ENCODE measurements at regions not wholly inside any gene's neighbourhood (a gene's known extent, or its start where the extent isn't known, plus 50 kb on each side); places are given as distances from the start of the nearest gene placed in this dataset.
A peak's percentile ranks its signal among the peaks of the same experiment; 100 is the strongest.
"Not testable (repeated sequence)": the region's sequence is repeated elsewhere in the genome, so short reads cannot be mapped to it uniquely, and the experiment has no call there.

DNA sequence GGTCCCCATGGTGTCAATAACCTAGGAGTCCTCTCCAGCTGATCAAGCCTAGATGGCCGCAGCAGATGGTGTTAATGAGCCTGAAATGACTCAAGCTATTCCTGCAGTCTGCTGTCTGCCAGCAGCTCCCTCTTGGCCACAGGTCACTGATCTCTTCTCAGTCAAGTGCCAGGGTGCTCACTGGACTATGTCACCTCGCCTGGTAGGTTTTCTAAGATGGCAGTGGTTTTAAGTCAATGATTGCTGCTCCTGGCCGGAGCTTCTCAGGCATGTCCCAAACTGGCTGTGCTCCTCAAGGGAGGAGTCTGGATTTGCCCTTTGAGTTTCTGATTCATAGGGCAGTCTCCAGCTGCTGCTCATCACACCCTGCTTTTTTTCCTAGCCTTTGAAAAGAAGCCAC lies 58.6 kb upstream of the SHISA6 start:
- Histone ChIP-seq H3K4me1 (ENCODE audit: control insufficient read depth, insufficient read depth, low read length) (no peaks in the 10 kb centered on the region), H3K36me3 (ENCODE audit: control insufficient read depth, insufficient read depth, low read length) (no peaks in the 10 kb centered on the region), H3K27me3 (ENCODE audit: control insufficient read depth, insufficient read depth, low read length) (no peaks in the 10 kb centered on the region), H3K4me3 (ENCODE audit: low read depth, low read length) (no peak overlapping the region), H3K27ac (ENCODE audit: low read depth, low read length) (no peak overlapping the region), H3K9me3 (ENCODE audit: control insufficient read depth, insufficient read depth, low read length) (no peaks in the 10 kb centered on the region)
- peak in 1 of 6 donors; percentile 74 for DNase-seq (ENCODE audit: low read depth in 4 of 6, low spot score in 6 of 6)
- WGBS (ENCODE audit: insufficient coverage), result 67% methylated on average over 3 of the region's 3 CpGs

DNA sequence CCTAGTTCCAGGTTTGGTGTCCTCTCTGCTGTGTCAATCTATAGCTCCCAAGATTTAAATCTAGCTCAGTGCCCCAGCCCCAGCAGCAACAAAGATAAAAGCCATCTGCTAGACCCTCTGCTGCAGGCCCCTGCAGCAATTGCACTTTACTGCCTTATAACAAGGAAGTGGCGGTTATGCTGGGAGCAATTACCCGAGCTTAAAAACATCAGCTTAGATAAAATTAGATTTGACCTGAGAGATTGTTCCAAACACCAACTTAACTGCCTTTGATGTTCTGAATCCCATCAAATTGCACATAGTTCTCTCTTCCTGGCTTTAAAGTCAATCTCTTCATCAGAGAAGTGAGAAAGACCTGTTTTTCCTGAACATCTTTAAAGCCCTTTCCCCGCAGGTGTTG lies 62.4 kb upstream of the SHISA6 start:
- Histone ChIP-seq H3K27me3 (ENCODE audit: control insufficient read depth, insufficient read depth, low read length) (no peaks in the 10 kb centered on the region), H3K9me3 (ENCODE audit: control insufficient read depth, insufficient read depth, low read length) (no peaks in the 10 kb centered on the region), H3K27ac (ENCODE audit: low read depth, low read length) (no peak overlapping the region), H3K36me3 (ENCODE audit: control insufficient read depth, insufficient read depth, low read length) (no peaks in the 10 kb centered on the region), H3K4me3 (ENCODE audit: low read depth, low read length) (no peak overlapping the region), H3K4me1 (ENCODE audit: control insufficient read depth, insufficient read depth, low read length) (no peaks in the 10 kb centered on the region)
- DNase-seq (ENCODE audit: low read depth in 4 of 6, low spot score in 6 of 6), result peak in 1 of 6 donors; percentile 68
- 50% methylated on average over 1 of the region's 3 CpGs for WGBS (ENCODE audit: insufficient coverage)

DNA sequence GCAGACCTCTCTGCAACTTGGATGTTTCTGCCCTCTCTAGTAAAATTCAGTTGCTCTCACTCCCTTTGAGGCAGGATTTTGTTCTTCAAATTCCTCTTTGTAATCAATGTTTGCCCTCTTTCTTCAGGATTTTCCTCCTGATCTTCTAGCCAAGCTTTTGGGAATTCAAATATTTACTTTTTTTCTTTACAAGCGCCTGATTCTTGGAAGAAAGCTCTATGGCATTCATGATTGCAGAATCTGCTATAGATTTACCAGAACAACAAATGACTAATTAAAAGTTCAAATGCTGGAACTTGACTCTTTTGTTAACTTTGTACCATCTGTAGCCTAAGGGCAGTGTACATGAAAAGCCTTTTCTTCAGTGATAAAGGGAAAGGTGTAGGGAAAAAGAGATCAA lies 63.7 kb upstream of the SHISA6 start:
- Histone ChIP-seq H3K27me3 (ENCODE audit: control insufficient read depth, insufficient read depth, low read length) (no peaks in the 10 kb centered on the region), H3K27ac (ENCODE audit: low read depth, low read length) (no peak overlapping the region), H3K9me3 (ENCODE audit: control insufficient read depth, insufficient read depth, low read length) (no peaks in the 10 kb centered on the region), H3K36me3 (ENCODE audit: control insufficient read depth, insufficient read depth, low read length) (no peaks in the 10 kb centered on the region), H3K4me1 (ENCODE audit: control insufficient read depth, insufficient read depth, low read length) (no peaks in the 10 kb centered on the region), H3K4me3 (ENCODE audit: low read depth, low read length) (no peak overlapping the region)
- no CpG with 5 or more reads among the region's 1 CpG for WGBS (ENCODE audit: insufficient coverage)
- no peak for DNase-seq (ENCODE audit: low read depth in 4 of 6, low spot score in 6 of 6)

DNA sequence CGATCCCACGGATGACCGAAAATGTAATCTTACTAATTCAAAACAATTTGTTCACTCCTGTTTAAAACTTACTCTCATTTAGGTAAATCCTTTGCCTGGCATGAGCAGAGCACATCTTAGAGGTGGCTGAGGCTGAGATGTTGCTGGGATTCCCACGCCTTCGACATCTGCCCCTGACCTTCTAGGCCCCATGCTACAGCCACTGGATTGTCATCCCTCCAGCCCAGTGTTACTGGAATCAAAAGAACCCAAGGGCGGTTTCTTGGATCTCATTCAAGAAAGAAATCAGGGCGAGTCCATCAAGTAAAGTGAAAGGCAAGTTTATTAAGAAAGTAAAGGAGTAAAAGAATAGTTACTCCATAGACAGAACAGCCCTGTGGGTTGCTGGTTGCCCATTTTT lies 64.5 kb upstream of the SHISA6 start:
- Histone ChIP-seq H3K36me3 (ENCODE audit: control insufficient read depth, insufficient read depth, low read length) (no peaks in the 10 kb centered on the region), H3K27ac (ENCODE audit: low read depth, low read length) (no peak overlapping the region), H3K27me3 (ENCODE audit: control insufficient read depth, insufficient read depth, low read length) (no peaks in the 10 kb centered on the region), H3K4me1 (ENCODE audit: control insufficient read depth, insufficient read depth, low read length) (no peaks in the 10 kb centered on the region), H3K9me3 (ENCODE audit: control insufficient read depth, insufficient read depth, low read length) (no peaks in the 10 kb centered on the region), H3K4me3 (ENCODE audit: low read depth, low read length) (no peak overlapping the region)
- 40% methylated on average over 1 of the region's 7 CpGs for WGBS (ENCODE audit: insufficient coverage)
- no peak for DNase-seq (ENCODE audit: low read depth in 4 of 6, low spot score in 6 of 6)

DNA sequence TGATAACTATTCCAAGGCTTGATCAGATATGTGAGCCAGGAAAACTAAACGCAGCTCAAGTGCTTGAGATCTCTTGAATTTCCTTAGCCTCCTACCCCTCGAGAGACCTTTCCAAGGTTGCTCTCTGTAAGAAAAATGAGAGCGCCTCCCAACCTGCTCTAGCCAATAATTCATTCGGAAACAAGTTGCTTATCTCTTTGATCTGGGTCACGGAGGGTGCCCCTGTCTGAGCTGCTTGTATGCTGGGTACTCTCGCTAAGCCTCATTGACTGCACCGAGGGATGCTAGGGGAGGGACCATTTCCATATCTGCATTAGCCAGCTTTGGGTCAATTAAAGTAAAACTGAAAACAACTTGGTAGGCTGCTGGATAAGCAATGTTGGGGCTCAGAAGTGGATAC lies 70.1 kb upstream of the SHISA6 start:
- peak in 1 of 6 donors; percentile 33 for DNase-seq (ENCODE audit: low read depth in 4 of 6, low spot score in 6 of 6)
- Histone ChIP-seq H3K27ac (ENCODE audit: low read depth, low read length) (no peak overlapping the region), H3K4me1 (ENCODE audit: control insufficient read depth, insufficient read depth, low read length) (no peaks in the 10 kb centered on the region), H3K9me3 (ENCODE audit: control insufficient read depth, insufficient read depth, low read length) (peaks cover 2% of the 10 kb centered on the region), H3K4me3 (ENCODE audit: low read depth, low read length) (no peak overlapping the region), H3K36me3 (ENCODE audit: control insufficient read depth, insufficient read depth, low read length) (no peaks in the 10 kb centered on the region), H3K27me3 (ENCODE audit: control insufficient read depth, insufficient read depth, low read length) (no peaks in the 10 kb centered on the region)
- WGBS (ENCODE audit: insufficient coverage), result 70% methylated on average over 7 of the region's 7 CpGs

DNA sequence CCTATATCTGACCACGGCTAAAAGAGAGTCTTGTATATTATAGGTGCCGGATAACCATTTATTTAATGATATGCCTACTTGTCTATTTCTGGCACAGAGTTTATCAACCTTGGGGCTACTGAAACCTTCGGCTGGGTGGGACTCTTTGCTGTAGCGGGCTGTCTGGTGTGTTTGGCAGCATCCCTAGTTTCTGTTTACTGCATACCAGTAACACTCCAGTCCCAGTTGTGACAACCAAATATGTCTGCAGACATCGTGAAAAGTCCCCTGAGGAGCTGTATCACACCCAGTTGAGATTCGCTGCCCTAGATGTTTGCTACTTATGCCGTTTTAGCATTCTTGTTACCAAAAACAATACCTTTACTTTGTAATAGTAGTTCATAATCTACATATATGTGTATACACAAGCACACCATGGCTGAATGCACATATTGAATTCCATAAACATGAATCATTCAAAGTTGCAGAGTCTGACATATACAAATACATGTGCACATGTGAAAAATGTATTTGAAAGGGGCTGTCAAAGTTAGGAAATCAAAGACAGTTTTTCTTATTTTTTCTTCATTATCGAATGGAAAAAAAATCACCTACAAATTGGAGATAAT lies 89.1 kb upstream of the SHISA6 start:
- DNase-seq (ENCODE audit: low read depth in 4 of 6, low spot score in 6 of 6), result peak in 1 of 6 donors; percentile 20
- Histone ChIP-seq H3K4me3 (ENCODE audit: low read depth, low read length) (no peak overlapping the region), H3K4me1 (ENCODE audit: control insufficient read depth, insufficient read depth, low read length) (no peaks in the 10 kb centered on the region), H3K36me3 (ENCODE audit: control insufficient read depth, insufficient read depth, low read length) (no peaks in the 10 kb centered on the region), H3K9me3 (ENCODE audit: control insufficient read depth, insufficient read depth, low read length) (no peaks in the 10 kb centered on the region), H3K27me3 (ENCODE audit: control insufficient read depth, insufficient read depth, low read length) (no peaks in the 10 kb centered on the region), H3K27ac (ENCODE audit: low read depth, low read length) (no peak overlapping the region)
- WGBS (ENCODE audit: insufficient coverage), result 100% methylated on average over 1 of the region's 8 CpGs

DNA sequence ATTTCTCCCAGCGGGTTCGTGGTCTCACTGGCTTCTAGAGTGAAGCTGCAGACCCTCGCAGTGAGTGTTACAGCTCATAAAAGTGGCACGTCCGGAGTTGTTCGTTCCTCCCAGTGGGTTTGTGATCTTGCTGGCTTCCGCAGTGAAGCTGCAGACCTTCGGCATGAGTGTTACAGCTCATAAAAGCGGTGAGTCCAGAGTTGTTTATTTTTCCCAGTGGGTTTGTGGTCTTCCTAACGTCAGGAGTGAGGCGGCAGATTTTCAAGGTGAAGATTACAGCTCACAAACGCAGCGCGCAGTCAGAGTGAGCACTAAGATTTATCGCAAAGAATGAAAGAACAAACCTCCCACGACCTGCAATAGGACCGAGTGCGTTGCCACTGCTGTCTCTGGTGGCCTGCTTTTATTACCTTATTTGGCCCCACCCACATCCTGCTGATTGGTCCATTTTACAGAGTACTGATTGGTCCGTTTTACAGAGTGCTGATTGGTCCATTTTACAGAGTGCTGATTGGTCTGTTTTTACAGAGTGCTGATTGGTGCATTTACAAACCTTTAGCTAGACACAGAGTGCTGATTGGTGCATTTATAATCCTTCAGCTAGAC lies 90.0 kb upstream of the SHISA6 start:
- H3K36me3 ChIP-seq (ENCODE audit: control insufficient read depth, insufficient read depth, low read length); H3K4me1 ChIP-seq (ENCODE audit: control insufficient read depth, insufficient read depth, low read length); H3K27me3 ChIP-seq (ENCODE audit: control insufficient read depth, insufficient read depth, low read length); H3K9me3 ChIP-seq (ENCODE audit: control insufficient read depth, insufficient read depth, low read length); H3K27ac ChIP-seq (ENCODE audit: low read depth, low read length); H3K4me3 ChIP-seq (ENCODE audit: low read depth, low read length); DNase-seq (ENCODE audit: low read depth in 4 of 6, low spot score in 6 of 6): not testable (repeated sequence)
- 94% methylated on average over 18 of the region's 19 CpGs for WGBS (ENCODE audit: insufficient coverage)

DNA sequence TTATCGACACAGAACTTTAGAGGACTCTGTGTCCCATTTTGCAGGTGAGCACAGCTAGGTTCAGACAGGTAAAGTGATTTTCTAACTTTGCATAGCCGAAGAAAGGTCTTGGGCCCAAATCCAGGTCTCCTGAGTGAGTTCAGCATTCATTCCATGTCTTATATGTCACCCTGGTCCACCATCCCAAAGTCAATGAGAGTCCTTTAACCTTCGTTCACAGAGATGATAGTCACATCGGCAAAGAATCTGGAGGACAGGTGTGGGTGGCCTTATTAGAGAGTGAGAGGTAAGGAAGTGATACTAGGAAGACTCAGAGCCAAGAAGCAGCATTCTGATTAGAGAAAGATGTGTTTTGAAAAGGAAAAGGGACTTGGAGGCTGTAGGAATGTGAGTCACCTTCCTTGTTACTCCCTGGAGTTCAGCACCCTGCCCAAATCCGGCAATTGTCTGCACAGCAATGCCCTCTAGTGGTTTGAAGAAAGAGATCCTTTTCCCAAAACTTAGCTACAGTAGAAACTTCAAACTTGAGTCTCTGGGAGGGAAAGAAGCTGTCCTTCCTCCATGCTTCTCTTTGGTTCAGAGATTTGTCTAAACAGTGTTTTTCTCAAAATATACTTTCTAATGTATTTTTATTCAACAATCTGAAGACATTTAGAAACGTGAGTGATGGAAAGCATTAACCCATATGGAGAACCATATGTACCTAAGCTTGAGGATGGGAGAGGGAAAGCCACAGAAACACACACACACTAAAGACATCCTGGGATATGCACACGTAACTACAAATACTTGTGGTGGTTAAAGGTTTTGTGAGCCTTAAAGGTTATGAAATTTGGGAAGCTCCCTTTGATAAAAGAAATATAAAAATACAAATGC lies 96.4 kb upstream of the SHISA6 start:
- WGBS (ENCODE audit: insufficient coverage), result 100% methylated on average over 2 of the region's 7 CpGs
- H3K4me3 ChIP-seq (ENCODE audit: low read depth, low read length), result no peak overlapping the region
- H3K27me3 ChIP-seq (ENCODE audit: control insufficient read depth, insufficient read depth, low read length), result no peaks in the 10 kb centered on the region
- no peaks in the 10 kb centered on the region for H3K36me3 ChIP-seq (ENCODE audit: control insufficient read depth, insufficient read depth, low read length)
- DNase-seq (ENCODE audit: low read depth in 4 of 6, low spot score in 6 of 6), result peak in 2 of 6 donors; percentile 82 to 89
- no peaks in the 10 kb centered on the region for H3K9me3 ChIP-seq (ENCODE audit: control insufficient read depth, insufficient read depth, low read length)
- no peak overlapping the region for H3K27ac ChIP-seq (ENCODE audit: low read depth, low read length)
- H3K4me1 ChIP-seq (ENCODE audit: control insufficient read depth, insufficient read depth, low read length), result no peaks in the 10 kb centered on the region

DNA sequence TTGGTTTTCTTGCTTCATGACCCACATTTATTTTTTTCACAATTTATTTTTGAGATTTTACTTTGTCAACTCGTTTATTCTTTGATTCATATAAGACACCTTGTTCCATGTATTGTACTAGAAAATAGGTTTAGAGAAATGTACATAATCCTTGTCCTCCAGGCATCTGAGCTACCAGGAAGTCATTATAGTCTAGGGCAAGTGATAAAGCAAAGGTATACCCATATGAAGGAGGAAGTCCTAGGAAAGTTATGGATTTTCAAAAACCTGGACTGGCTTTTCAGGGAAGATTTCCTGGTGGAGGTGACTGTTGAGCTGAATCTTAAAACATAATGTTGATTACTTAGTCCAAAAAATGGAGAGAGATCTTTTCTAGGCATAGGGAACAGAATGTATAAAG lies 98.8 kb upstream of the SHISA6 start:
- Histone ChIP-seq H3K36me3 (ENCODE audit: control insufficient read depth, insufficient read depth, low read length) (no peaks in the 10 kb centered on the region), H3K4me3 (ENCODE audit: low read depth, low read length) (no peak overlapping the region), H3K27me3 (ENCODE audit: control insufficient read depth, insufficient read depth, low read length) (no peaks in the 10 kb centered on the region), H3K4me1 (ENCODE audit: control insufficient read depth, insufficient read depth, low read length) (no peaks in the 10 kb centered on the region), H3K27ac (ENCODE audit: low read depth, low read length) (no peak overlapping the region), H3K9me3 (ENCODE audit: control insufficient read depth, insufficient read depth, low read length) (no peaks in the 10 kb centered on the region)
- no peak for DNase-seq (ENCODE audit: low read depth in 4 of 6, low spot score in 6 of 6)
- WGBS (ENCODE audit: insufficient coverage), result no CpG with 5 or more reads among the region's 1 CpG
